ENCODE measurements at regions not wholly inside any gene's neighbourhood (a gene's known extent, or its start where the extent isn't known, plus 50 kb on each side); places are given as distances from the start of the nearest gene placed in this dataset.

- no peak for TF ChIP-seq NFIC (IDR thresholded peaks at IDR 0.05)
- no peak for TF ChIP-seq RAD21 (IDR thresholded peaks at IDR 0.05; ENCODE audit: low read depth)
Measured at GRCh38 chr15:77540312-77541060, 92.2 kb downstream of the LINGO1 start.

DNA sequence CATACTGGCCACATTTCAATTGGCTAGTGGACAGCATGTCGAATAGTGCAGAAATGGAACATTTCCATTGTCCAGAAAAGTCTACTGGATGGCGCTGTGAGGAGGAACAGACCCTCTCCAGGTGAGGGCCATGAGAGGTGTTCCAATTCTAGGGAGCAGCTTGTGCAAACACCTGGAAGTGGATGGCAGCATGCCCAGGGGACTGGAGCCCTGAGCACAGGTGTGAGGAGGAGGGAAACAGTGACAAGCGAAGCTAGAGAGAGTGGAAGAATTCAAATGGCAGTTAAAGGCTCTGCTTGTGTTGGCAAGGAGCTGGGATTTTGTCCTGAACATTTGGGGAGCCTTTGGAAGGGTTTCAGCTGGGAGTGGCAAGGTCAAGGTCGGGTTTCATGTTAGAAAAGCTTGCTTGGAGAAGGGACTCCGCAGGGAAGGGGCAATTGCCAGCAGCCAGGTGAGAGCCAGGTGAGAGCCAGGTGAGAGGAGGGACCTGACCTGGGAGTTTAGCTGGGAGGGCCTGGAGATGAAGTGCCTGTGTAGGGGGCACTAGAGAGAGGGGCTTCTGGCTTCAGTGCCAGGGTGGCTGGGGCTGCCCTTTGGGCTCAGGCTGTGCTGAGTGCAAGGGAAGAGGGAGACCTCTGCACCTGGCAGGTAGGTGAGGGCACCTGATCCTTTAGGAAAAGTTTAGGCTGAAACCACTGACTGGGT, 93.8 kb downstream of the LINGO1 start:
- TF ChIP-seq, protein P1, sequence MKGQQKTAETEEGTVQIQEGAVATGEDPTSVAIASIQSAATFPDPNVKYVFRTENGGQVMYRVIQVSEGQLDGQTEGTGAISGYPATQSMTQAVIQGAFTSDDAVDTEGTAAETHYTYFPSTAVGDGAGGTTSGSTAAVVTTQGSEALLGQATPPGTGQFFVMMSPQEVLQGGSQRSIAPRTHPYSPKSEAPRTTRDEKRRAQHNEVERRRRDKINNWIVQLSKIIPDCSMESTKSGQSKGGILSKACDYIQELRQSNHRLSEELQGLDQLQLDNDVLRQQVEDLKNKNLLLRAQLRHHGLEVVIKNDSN (IDR thresholded peaks at IDR 0.05) = no peak
- no peak for TF ChIP-seq REST (IDR thresholded peaks at IDR 0.05; ENCODE audit: low read depth)
- peak; percentile 48 for TF ChIP-seq NFIC (IDR thresholded peaks at IDR 0.05)
- TF ChIP-seq RAD21 (IDR thresholded peaks at IDR 0.05; ENCODE audit: low read depth) = no peak
- TF ChIP-seq TEAD4 (IDR thresholded peaks at IDR 0.05) = no peak
- TF ChIP-seq TAF1 (IDR thresholded peaks at IDR 0.05; ENCODE audit: low read depth) = no peak
- peak; percentile 80 for TF ChIP-seq TCF12 (IDR thresholded peaks at IDR 0.05; ENCODE audit: low read depth)
- TF ChIP-seq EGR1 (IDR thresholded peaks at IDR 0.05) = no peak
- no peak; the same call in 1 of the 2 replicates for TF ChIP-seq EP300 (IDR thresholded peaks at IDR 0.05; ENCODE audit: borderline replicate concordance)
- TF ChIP-seq CREB1 (IDR thresholded peaks at IDR 0.05; ENCODE audit: low read depth) = no peak
- no peak for TF ChIP-seq YY1 (IDR thresholded peaks at IDR 0.05; ENCODE audit: low read depth)
- TF ChIP-seq CEBPB (IDR thresholded peaks at IDR 0.05) = no peak
- peak; percentile 82 for TF ChIP-seq MAX (IDR thresholded peaks at IDR 0.05)
- no peak for TF ChIP-seq ZBTB7A (IDR thresholded peaks at IDR 0.05; ENCODE audit: low read depth)

DNA sequence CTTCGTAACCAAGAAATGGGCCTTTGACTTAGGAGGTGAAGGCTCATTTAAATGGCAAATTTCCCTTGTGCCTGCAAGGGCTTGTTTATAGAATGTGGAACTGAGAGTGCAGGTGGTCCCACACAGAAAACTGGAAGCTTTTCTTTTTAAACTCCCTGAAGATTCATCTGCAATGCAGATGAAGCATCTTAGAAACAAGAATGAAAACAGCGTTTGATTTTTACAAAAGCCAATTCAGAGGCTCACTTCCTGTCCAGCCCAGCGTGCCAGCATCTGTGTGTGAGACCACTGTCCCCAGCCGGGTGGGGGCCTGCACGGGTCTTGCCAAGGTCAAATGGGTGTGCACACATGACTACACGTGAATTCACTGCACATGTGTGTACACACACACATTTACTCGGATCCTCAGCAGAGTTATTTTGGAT, 94.7 kb downstream of the LINGO1 start:
- no peak for TF ChIP-seq TAF1 (IDR thresholded peaks at IDR 0.05; ENCODE audit: low read depth)
- TF ChIP-seq TEAD4 (IDR thresholded peaks at IDR 0.05) = no peak
- no peak for TF ChIP-seq REST (IDR thresholded peaks at IDR 0.05; ENCODE audit: low read depth)
- no peak for TF ChIP-seq RAD21 (IDR thresholded peaks at IDR 0.05; ENCODE audit: low read depth)
- no peak for TF ChIP-seq EGR1 (IDR thresholded peaks at IDR 0.05)
- TF ChIP-seq EP300 (IDR thresholded peaks at IDR 0.05; ENCODE audit: borderline replicate concordance) = no peak
- no peak for TF ChIP-seq CREB1 (IDR thresholded peaks at IDR 0.05; ENCODE audit: low read depth)
- TF ChIP-seq ZBTB7A (IDR thresholded peaks at IDR 0.05; ENCODE audit: low read depth) = no peak
- no peak for TF ChIP-seq NFIC (IDR thresholded peaks at IDR 0.05)
- no peak for TF ChIP-seq TCF12 (IDR thresholded peaks at IDR 0.05; ENCODE audit: low read depth)

DNA sequence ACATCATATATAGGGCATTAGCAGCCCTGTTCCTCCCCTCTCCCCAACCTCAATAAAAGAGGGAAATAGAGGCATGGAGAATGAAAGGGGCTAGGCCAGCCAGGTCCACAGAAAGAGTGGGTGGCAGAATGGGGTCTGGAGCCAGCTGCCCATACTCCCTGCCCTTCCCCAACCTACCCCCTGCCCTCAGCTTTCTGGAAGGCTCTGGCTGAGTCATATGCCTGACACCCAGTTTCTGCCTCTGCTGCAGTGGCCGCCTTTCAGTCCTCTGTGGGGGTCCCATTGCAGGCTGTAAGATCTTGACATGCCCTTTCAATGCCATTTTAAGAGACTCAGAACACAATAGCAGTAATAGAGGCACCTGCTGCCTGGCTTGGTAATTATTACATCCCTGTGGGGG, 95.7 kb downstream of the LINGO1 start:
- TF ChIP-seq EP300 (IDR thresholded peaks at IDR 0.05; ENCODE audit: borderline replicate concordance) (no peak), EGR1 (IDR thresholded peaks at IDR 0.05) (no peak), RAD21 (IDR thresholded peaks at IDR 0.05; ENCODE audit: low read depth) (no peak), NFIC (IDR thresholded peaks at IDR 0.05) (no peak), CREB1 (IDR thresholded peaks at IDR 0.05; ENCODE audit: low read depth) (no peak), TEAD4 (IDR thresholded peaks at IDR 0.05) (no peak), FOXM1 (IDR thresholded peaks at IDR 0.05; ENCODE audit: borderline replicate concordance, low read depth) (no peak), REST (IDR thresholded peaks at IDR 0.05; ENCODE audit: low read depth) (no peak), MAX (IDR thresholded peaks at IDR 0.05) (no peak), CEBPB (IDR thresholded peaks at IDR 0.05) (no peak), TAF1 (IDR thresholded peaks at IDR 0.05; ENCODE audit: low read depth) (no peak), YY1 (IDR thresholded peaks at IDR 0.05; ENCODE audit: low read depth) (no peak), ZBTB7A (IDR thresholded peaks at IDR 0.05; ENCODE audit: low read depth) (no peak), TCF12 (IDR thresholded peaks at IDR 0.05; ENCODE audit: low read depth) (no peak)
